HG03064 (cell line): ENCODE measurements at regions not wholly inside any gene's neighbourhood (a gene's known extent, or its start where the extent isn't known, plus 50 kb on each side); places are given as distances from the start of the nearest gene placed in this dataset.
"Not testable (repeated sequence)": the region's sequence is repeated elsewhere in the genome, so short reads cannot be mapped to it uniquely, and the experiment has no call there.

Experiments
- ATAC-seq: cut with Tn5 transposase; IDR thresholded peaks from one replicate; pipeline ENCODE4 v1.9.1; 2021; ENCODE audit warnings: low read depth; ENCODE audit not compliant: unreplicated experiment

GRCh38 chr12:74676955-74677354 lies 139.3 kb downstream of the ATXN7L3B start:
- ATAC-seq = not testable (repeated sequence)

- no peak for ATAC-seq
Measured at GRCh38 chr12:74685385-74685784, 147.8 kb downstream of the ATXN7L3B start.

GRCh38 chr12:74689071-74689655 lies 151.5 kb downstream of the ATXN7L3B start:
- ATAC-seq = peak; percentile 56

GRCh38 chr12:74689929-74690328 lies 152.3 kb downstream of the ATXN7L3B start:
- no peak for ATAC-seq

- ATAC-seq = no peak
Measured at GRCh38 chr12:74719447-74719846, 181.8 kb downstream of the ATXN7L3B start.

- no peak for ATAC-seq
Measured at GRCh38 chr12:74722709-74723108, 185.1 kb downstream of the ATXN7L3B start.

- ATAC-seq = no peak
Measured at GRCh38 chr12:74725154-74725553, 187.5 kb downstream of the ATXN7L3B start.

- ATAC-seq = no peak
Measured at GRCh38 chr12:74728006-74728405, 190.4 kb downstream of the ATXN7L3B start.

GRCh38 chr12:74732164-74732784 lies 194.6 kb downstream of the ATXN7L3B start:
- ATAC-seq = no peak

- no peak for ATAC-seq
Measured at GRCh38 chr12:74732826-74733225, 195.2 kb downstream of the ATXN7L3B start.

- ATAC-seq = no peak
Measured at GRCh38 chr12:74741112-74741511, 203.5 kb downstream of the ATXN7L3B start.

- ATAC-seq = no peak
Measured at GRCh38 chr12:74747305-74747704, 209.7 kb downstream of the ATXN7L3B start.

GRCh38 chr12:74751441-74751840 lies 213.8 kb downstream of the ATXN7L3B start:
- ATAC-seq = no peak

GRCh38 chr12:74752215-74752614 lies 214.6 kb downstream of the ATXN7L3B start:
- no peak for ATAC-seq

- no peak for ATAC-seq
Measured at GRCh38 chr12:74770552-74770951, 232.9 kb downstream of the ATXN7L3B start.

GRCh38 chr12:74775276-74775675 lies 237.6 kb downstream of the ATXN7L3B start:
- ATAC-seq = no peak

GRCh38 chr12:74776378-74776777 lies 238.7 kb downstream of the ATXN7L3B start:
- no peak for ATAC-seq

- ATAC-seq = no peak
Measured at GRCh38 chr12:74780182-74780849, 242.7 kb downstream of the ATXN7L3B start.

GRCh38 chr12:74780850-74781241 lies 243.2 kb downstream of the ATXN7L3B start:
- ATAC-seq = not testable (repeated sequence)

- ATAC-seq = no peak
Measured at GRCh38 chr12:74781991-74782485, 244.4 kb downstream of the ATXN7L3B start.

GRCh38 chr12:74790931-74791330 lies 253.3 kb downstream of the ATXN7L3B start:
- no peak for ATAC-seq

- no peak for ATAC-seq
Measured at GRCh38 chr12:74791365-74791764, 253.7 kb downstream of the ATXN7L3B start.
